ENCODE measurements at regions not wholly inside any gene's neighbourhood (a gene's known extent, or its start where the extent isn't known, plus 50 kb on each side); places are given as distances from the start of the nearest gene placed in this dataset.

DNA sequence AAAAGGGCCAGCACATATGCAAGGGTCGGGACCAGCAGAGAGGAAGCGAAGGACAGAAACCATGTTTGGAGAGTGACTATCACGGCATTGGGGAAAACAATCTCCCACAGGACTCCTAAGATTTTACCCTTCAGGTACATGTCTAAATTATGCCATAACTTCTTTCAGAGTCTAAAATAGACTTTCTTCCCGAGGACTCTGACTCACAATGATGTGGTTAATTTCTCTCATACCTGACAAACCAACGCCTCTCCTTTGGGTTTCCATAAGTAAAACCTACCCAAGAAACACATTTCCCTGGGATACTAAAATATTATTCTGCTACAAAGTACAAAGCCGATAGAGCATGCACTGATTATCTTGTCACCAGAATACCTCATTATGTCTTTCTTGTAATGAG lies 127.8 kb upstream of the NETO1 start:
- TF ChIP-seq POLR2AphosphoS5 (IDR thresholded peaks at IDR 0.05) = no peak
- TF ChIP-seq, protein P1, sequence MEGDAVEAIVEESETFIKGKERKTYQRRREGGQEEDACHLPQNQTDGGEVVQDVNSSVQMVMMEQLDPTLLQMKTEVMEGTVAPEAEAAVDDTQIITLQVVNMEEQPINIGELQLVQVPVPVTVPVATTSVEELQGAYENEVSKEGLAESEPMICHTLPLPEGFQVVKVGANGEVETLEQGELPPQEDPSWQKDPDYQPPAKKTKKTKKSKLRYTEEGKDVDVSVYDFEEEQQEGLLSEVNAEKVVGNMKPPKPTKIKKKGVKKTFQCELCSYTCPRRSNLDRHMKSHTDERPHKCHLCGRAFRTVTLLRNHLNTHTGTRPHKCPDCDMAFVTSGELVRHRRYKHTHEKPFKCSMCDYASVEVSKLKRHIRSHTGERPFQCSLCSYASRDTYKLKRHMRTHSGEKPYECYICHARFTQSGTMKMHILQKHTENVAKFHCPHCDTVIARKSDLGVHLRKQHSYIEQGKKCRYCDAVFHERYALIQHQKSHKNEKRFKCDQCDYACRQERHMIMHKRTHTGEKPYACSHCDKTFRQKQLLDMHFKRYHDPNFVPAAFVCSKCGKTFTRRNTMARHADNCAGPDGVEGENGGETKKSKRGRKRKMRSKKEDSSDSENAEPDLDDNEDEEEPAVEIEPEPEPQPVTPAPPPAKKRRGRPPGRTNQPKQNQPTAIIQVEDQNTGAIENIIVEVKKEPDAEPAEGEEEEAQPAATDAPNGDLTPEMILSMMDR (IDR thresholded peaks at IDR 0.05) = no peak
- TF ChIP-seq EP300 (IDR thresholded peaks at IDR 0.05; ENCODE audit: low read depth) = no peak

Measured in transverse colon (tissue), 4 donors.